Keratinocyte (primary cell): ENCODE measurements at regions not wholly inside any gene's neighbourhood (a gene's known extent, or its start where the extent isn't known, plus 50 kb on each side); places are given as distances from the start of the nearest gene placed in this dataset.

Source experiments
- DNase-seq: peaks from one replicate; pipeline ENCODE4 v3.0.0-alpha.2; 2011; ENCODE audit warnings: low read depth, missing footprints, low spot score
- FAIRE-seq: peaks from 2 replicates; lab custom pipeline; 2011; peaks lifted over from hg19 to GRCh38; lab: Jason Lieb, UNC
- H2AFZ ChIP-seq: 2 replicates; pipeline ENCODE4 v1.6.0; 2012; ENCODE audit warnings: low read length, control low read depth, inconsistent platforms; ENCODE audit not compliant: control insufficient read depth
- H3K27ac ChIP-seq: 2 replicates; pipeline ENCODE4 v1.5.1; 2011; ENCODE audit warnings: low read length; ENCODE audit not compliant: control insufficient read depth, insufficient read depth
- H3K27me3 ChIP-seq: 3 replicates; pipeline ENCODE4 v1.6.0; 2011; ENCODE audit warnings: low read length; ENCODE audit not compliant: control insufficient read depth, insufficient read depth; ENCODE audit errors: extremely low read depth
- H3K36me3 ChIP-seq, 2 experiments: 2 replicates in 1 of 2; 3 replicates in 1 of 2; pipeline ENCODE4 v1.5.1; 2011; ENCODE audit warnings: low read length in 2 of 2, mild to moderate bottlenecking in 1 of 2; ENCODE audit not compliant: control insufficient read depth in 2 of 2, insufficient read depth in 2 of 2; ENCODE audit errors: extremely low read depth in 1 of 2
- H3K4me1 ChIP-seq: 3 replicates; pipeline ENCODE4 v1.5.1; 2011; ENCODE audit warnings: low read length; ENCODE audit not compliant: control insufficient read depth, insufficient read depth; ENCODE audit errors: extremely low read depth
- H3K4me2 ChIP-seq: 3 replicates; pipeline ENCODE4 v1.6.0; 2011; ENCODE audit warnings: low read depth, low read length; ENCODE audit not compliant: control insufficient read depth, insufficient read depth; ENCODE audit errors: extremely low read depth
- H3K4me3 ChIP-seq, 3 experiments: fragments of 200-600 bp in 1 of 3; sonication (generic) in 1 of 3; 2 replicates in 2 of 3; 3 replicates in 1 of 3; pipeline ENCODE4 v1.5.1; 2011 to 2016; ENCODE audit warnings: low read length in 3 of 3, mild to moderate bottlenecking in 3 of 3, control low read depth in 2 of 3, inconsistent platforms in 1 of 3, low read depth in 1 of 3, mixed read lengths in 1 of 3, mixed run types in 1 of 3, moderate library complexity in 1 of 3; ENCODE audit not compliant: control insufficient read depth in 2 of 3, insufficient read depth in 2 of 3; ENCODE audit errors: extremely low read depth in 1 of 3
- H3K79me2 ChIP-seq: 2 replicates; pipeline ENCODE4 v1.6.0; 2012; ENCODE audit warnings: low read length; ENCODE audit not compliant: control insufficient read depth, insufficient read depth
- H3K9ac ChIP-seq: 3 replicates; pipeline ENCODE4 v1.6.0; 2011; ENCODE audit warnings: low read length; ENCODE audit not compliant: control insufficient read depth, insufficient read depth; ENCODE audit errors: extremely low read depth
- H3K9me1 ChIP-seq: 3 replicates; pipeline ENCODE4 v1.6.0; 2011; ENCODE audit warnings: low read length; ENCODE audit not compliant: control insufficient read depth, insufficient read depth; ENCODE audit errors: extremely low read depth
- H3K9me3 ChIP-seq: 2 replicates; pipeline ENCODE4 v1.5.1; 2012; ENCODE audit warnings: low read depth, low read length; ENCODE audit not compliant: control insufficient read depth
- H4K20me1 ChIP-seq: 3 replicates; pipeline ENCODE4 v1.6.0; 2011; ENCODE audit warnings: low read length; ENCODE audit not compliant: control insufficient read depth, insufficient read depth; ENCODE audit errors: extremely low read depth
- EZH2 ChIP-seq: IDR thresholded peaks from one replicate; pipeline ENCODE4 v1.6.1; 2012; ENCODE audit warnings: inconsistent platforms, mild to moderate bottlenecking, low read length, moderate library complexity
- dilution Hi-C: fragments of 300-500 bp; cut with MboI; formaldehyde crosslinking; loops from one replicate; pipeline ENCODE4 v1.7.0; 2020; ENCODE audit warnings: low sequenced_read_pairs; ENCODE audit not compliant: extremely low pct_ligation_motif_present
- TF ChIP-seq, protein P1 (sequence below), 3 experiments: IDR thresholded peaks in 1 of 3; conservative IDR thresholded peaks in 1 of 3; optimal IDR thresholded peaks in 1 of 3; 2 replicates in 2 of 3; 3 replicates in 1 of 3; pipeline versions ENCODE3 to v1.5.1; 2011; ENCODE audit warnings: low read length in 3 of 3, mild to moderate bottlenecking in 3 of 3, moderate library complexity in 2 of 3, control low read depth in 1 of 3, inconsistent platforms in 1 of 3; ENCODE audit not compliant: insufficient read depth in 2 of 3; ENCODE audit errors: extremely low read depth in 1 of 3

DNA sequence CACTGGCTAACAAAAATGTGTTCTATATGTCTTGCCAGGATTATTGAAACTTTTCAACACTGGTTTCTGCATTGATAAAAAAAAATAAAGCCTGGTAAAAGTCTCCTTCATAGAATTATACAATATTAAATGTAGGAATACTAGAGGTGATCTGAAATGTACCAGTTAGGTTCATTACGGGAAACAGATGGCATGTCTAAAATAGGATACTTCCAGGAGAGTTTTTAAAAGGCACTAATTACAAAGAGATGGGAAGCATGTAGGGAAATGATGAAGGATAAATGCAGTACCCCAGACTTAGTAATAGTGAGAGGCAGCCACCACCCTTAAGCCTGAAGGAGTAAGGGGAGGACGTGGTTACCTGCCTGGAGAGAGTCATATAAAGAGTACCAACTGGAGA, 107.0 kb upstream of the NPSR1 start:
- Histone ChIP-seq H3K27ac (no peak overlapping the region), H3K9me1 (no peaks in the 10 kb centered on the region), H2AFZ (no peak overlapping the region), H3K79me2 (no peaks in the 10 kb centered on the region), H3K4me2 (no peak overlapping the region), H3K9ac (no peak overlapping the region), H3K4me1 (no peaks in the 10 kb centered on the region), H3K9me3 (no peaks in the 10 kb centered on the region), H3K36me3 (no peaks in the 10 kb centered on the region), H3K4me3 (no peak overlapping the region), H3K27me3 (no peaks in the 10 kb centered on the region), H4K20me1 (no peaks in the 10 kb centered on the region)
- DNase-seq (no peak), FAIRE-seq (no peak)
- TF ChIP-seq, protein P1, sequence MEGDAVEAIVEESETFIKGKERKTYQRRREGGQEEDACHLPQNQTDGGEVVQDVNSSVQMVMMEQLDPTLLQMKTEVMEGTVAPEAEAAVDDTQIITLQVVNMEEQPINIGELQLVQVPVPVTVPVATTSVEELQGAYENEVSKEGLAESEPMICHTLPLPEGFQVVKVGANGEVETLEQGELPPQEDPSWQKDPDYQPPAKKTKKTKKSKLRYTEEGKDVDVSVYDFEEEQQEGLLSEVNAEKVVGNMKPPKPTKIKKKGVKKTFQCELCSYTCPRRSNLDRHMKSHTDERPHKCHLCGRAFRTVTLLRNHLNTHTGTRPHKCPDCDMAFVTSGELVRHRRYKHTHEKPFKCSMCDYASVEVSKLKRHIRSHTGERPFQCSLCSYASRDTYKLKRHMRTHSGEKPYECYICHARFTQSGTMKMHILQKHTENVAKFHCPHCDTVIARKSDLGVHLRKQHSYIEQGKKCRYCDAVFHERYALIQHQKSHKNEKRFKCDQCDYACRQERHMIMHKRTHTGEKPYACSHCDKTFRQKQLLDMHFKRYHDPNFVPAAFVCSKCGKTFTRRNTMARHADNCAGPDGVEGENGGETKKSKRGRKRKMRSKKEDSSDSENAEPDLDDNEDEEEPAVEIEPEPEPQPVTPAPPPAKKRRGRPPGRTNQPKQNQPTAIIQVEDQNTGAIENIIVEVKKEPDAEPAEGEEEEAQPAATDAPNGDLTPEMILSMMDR (optimal IDR thresholded peaks at IDR 0.05 in 1 of 3, IDR thresholded peaks at IDR 0.05 in 1 of 3, conservative IDR thresholded peaks at IDR 0.05 in 1 of 3; ENCODE audit: extremely low read depth in 1 of 3, insufficient read depth in 2 of 3, low read length in 3 of 3) = no peak
- TF ChIP-seq EZH2 = no peak
- dilution Hi-C loops = no loop called here

DNA sequence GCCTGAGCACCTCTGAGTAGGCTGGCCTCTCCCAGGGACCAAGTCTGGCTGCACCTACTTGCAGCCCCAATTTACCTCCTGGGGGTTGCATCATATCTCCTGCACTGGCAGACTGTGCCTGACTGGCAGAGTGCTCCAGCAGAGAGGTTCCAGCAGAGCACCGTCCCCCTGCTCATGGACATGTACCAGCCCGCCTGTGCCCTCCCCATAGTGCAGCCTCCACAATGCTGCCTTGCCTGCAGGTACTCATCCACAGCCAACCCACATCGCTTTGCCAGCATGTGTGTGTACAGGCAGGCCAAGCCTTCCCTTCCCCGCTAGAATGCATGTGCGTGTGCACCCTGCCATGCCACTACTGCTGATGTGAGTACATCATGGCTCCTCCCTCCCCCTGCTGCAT, 105.5 kb upstream of the NPSR1 start:
- H2AFZ ChIP-seq = no peak overlapping the region
- H3K27ac ChIP-seq = no peak overlapping the region
- no peak for TF ChIP-seq EZH2
- H3K9me1 ChIP-seq = no peaks in the 10 kb centered on the region
- no peaks in the 10 kb centered on the region for H3K79me2 ChIP-seq
- no peak overlapping the region for H3K4me2 ChIP-seq
- dilution Hi-C loops = no loop called here
- H3K9ac ChIP-seq = no peak overlapping the region
- FAIRE-seq = no peak
- no peaks in the 10 kb centered on the region for H4K20me1 ChIP-seq
- no peaks in the 10 kb centered on the region for H3K9me3 ChIP-seq
- H3K27me3 ChIP-seq = no peaks in the 10 kb centered on the region
- no peak for DNase-seq
- H3K4me3 ChIP-seq = no peak overlapping the region
- H3K36me3 ChIP-seq = no peaks in the 10 kb centered on the region
- no peaks in the 10 kb centered on the region for H3K4me1 ChIP-seq

DNA sequence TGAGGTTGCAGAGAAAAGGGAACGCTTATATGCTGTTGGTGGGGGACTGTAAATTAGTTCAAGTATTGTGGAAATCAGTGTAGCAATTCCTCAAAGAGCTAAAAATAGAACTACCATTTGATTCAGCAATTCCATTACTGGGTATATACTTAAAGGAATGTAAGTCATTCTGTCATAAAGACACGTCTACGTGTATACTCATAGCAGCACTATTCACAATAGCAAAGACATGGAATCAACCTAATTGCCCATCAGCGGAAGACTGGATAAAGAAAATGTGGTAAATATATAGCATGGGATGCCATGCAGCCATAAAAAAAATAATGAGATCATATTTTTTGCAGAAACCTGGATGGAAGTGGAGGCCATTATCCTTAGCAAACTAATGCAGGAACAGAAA, 100.0 kb upstream of the NPSR1 start:
- Histone ChIP-seq H3K4me2 (no peak overlapping the region), H3K4me1 (no peaks in the 10 kb centered on the region), H3K27me3 (no peaks in the 10 kb centered on the region), H3K27ac (no peak overlapping the region), H3K36me3 (no peaks in the 10 kb centered on the region), H3K4me3 (no peak overlapping the region), H3K9ac (no peak overlapping the region), H2AFZ (no peak overlapping the region), H3K9me3 (no peaks in the 10 kb centered on the region), H3K79me2 (no peaks in the 10 kb centered on the region), H3K9me1 (no peaks in the 10 kb centered on the region), H4K20me1 (no peaks in the 10 kb centered on the region)
- dilution Hi-C loops = no loop called here
- DNase-seq (no peak), FAIRE-seq (no peak)
- TF ChIP-seq, protein P1 (optimal IDR thresholded peaks at IDR 0.05 in 1 of 3, IDR thresholded peaks at IDR 0.05 in 1 of 3, conservative IDR thresholded peaks at IDR 0.05 in 1 of 3; ENCODE audit: extremely low read depth in 1 of 3, insufficient read depth in 2 of 3, low read length in 3 of 3) = no peak
- TF ChIP-seq EZH2 = no peak
